H9 (cell line): ENCODE measurements at regions not wholly inside any gene's neighbourhood (a gene's known extent, or its start where the extent isn't known, plus 50 kb on each side); places are given as distances from the start of the nearest gene placed in this dataset.

ENCODE experiments used
- DNase-seq: peaks from one replicate; pipeline ENCODE4 v3.0.0-alpha.2; 2017
- H2AFZ ChIP-seq: one replicate; pipeline ENCODE4 v1.6.1; 2013; ENCODE audit warnings: mild to moderate bottlenecking, low read length, control low read depth, moderate library complexity
- H2AK5ac ChIP-seq: 2 replicates; pipeline ENCODE4 v1.6.1; 2013; ENCODE audit warnings: low read length, control low read depth, mixed read lengths; ENCODE audit not compliant: insufficient read length
- H2BK120ac ChIP-seq: one replicate; pipeline ENCODE4 v1.6.1; 2013; ENCODE audit warnings: low read depth, mild to moderate bottlenecking, low read length, control low read depth, inconsistent platforms; ENCODE audit not compliant: poor library complexity, severe bottlenecking
- H2BK12ac ChIP-seq: 2 replicates; pipeline ENCODE4 v1.6.1; 2013; ENCODE audit warnings: low read length, control low read depth, mixed read lengths, low read depth; ENCODE audit not compliant: insufficient read length
- H2BK15ac ChIP-seq: 2 replicates; pipeline ENCODE4 v1.6.1; 2013; ENCODE audit warnings: low read depth, low read length, control low read depth
- H2BK20ac ChIP-seq: one replicate; pipeline ENCODE4 v1.6.1; 2013; ENCODE audit warnings: low read depth, mild to moderate bottlenecking, low read length, control low read depth, inconsistent platforms; ENCODE audit not compliant: poor library complexity, severe bottlenecking
- H2BK5ac ChIP-seq: 2 replicates; pipeline ENCODE4 v1.6.1; 2013; ENCODE audit warnings: low read length, control low read depth, mixed read lengths; ENCODE audit not compliant: insufficient read length
- H3K14ac ChIP-seq: 2 replicates; pipeline ENCODE4 v1.6.1; 2013; ENCODE audit warnings: low read length, control low read depth; ENCODE audit not compliant: insufficient read depth
- H3K18ac ChIP-seq: 2 replicates; pipeline ENCODE4 v1.6.1; 2013; ENCODE audit warnings: low read depth, mild to moderate bottlenecking, mixed read lengths, low read length, control low read depth; ENCODE audit not compliant: insufficient read length
- H3K23ac ChIP-seq: 2 replicates; pipeline ENCODE4 v1.6.1; 2013; ENCODE audit warnings: low read length, control low read depth, mixed read lengths, low read depth; ENCODE audit not compliant: insufficient read length
- H3K23me2 ChIP-seq: 2 replicates; pipeline ENCODE4 v1.6.1; 2013; ENCODE audit warnings: low read depth, mild to moderate bottlenecking, mixed read lengths, low read length, control low read depth; ENCODE audit not compliant: insufficient read length, poor library complexity, severe bottlenecking
- H3K27ac ChIP-seq: 2 replicates; pipeline ENCODE4 v1.5.1; 2013; ENCODE audit warnings: low read length, control low read depth, mixed read lengths, low read depth; ENCODE audit not compliant: insufficient read length
- H3K27me3 ChIP-seq: 2 replicates; pipeline ENCODE4 v1.6.1; 2013; ENCODE audit warnings: low read length, control low read depth, inconsistent platforms; ENCODE audit not compliant: insufficient read depth
- H3K4ac ChIP-seq: 2 replicates; pipeline ENCODE4 v1.6.1; 2013; ENCODE audit warnings: low read depth, mild to moderate bottlenecking, control low read depth, inconsistent platforms, low read length, moderate library complexity
- H3K4me1 ChIP-seq: 2 replicates; pipeline ENCODE4 v1.6.1; 2013; ENCODE audit warnings: low read length, control low read depth, inconsistent platforms; ENCODE audit not compliant: insufficient read depth
- H3K4me2 ChIP-seq: 2 replicates; pipeline ENCODE4 v1.6.1; 2013; ENCODE audit warnings: low read length, control low read depth, mixed read lengths; ENCODE audit not compliant: insufficient read length, insufficient read depth
- H3K56ac ChIP-seq: 2 replicates; pipeline ENCODE4 v1.6.1; 2013; ENCODE audit warnings: low read depth, mild to moderate bottlenecking, mixed read lengths, low read length, control low read depth; ENCODE audit not compliant: insufficient read length
- H3K79me1 ChIP-seq: 2 replicates; pipeline ENCODE4 v1.6.1; 2013; ENCODE audit warnings: low read depth, mild to moderate bottlenecking, moderate library complexity, low read length, control low read depth, inconsistent platforms; ENCODE audit not compliant: insufficient read depth, poor library complexity, severe bottlenecking
- H3K79me2 ChIP-seq: 2 replicates; pipeline ENCODE4 v1.6.1; 2013; ENCODE audit warnings: low read length, control low read depth, inconsistent platforms; ENCODE audit not compliant: insufficient read depth
- H3K9ac ChIP-seq: 2 replicates; pipeline ENCODE4 v1.6.1; 2013; ENCODE audit warnings: low read length, control low read depth, mixed read lengths; ENCODE audit not compliant: insufficient read length; ENCODE audit errors: extremely low read depth
- H3K9me3 ChIP-seq: one replicate; pipeline ENCODE4 v1.6.1; 2013; ENCODE audit warnings: low read depth, low read length, inconsistent platforms; ENCODE audit not compliant: control insufficient read depth
- H3T11ph ChIP-seq: one replicate; pipeline ENCODE4 v1.6.1; 2013; ENCODE audit warnings: mild to moderate bottlenecking, low read length, control low read depth, inconsistent platforms
- H4K20me1 ChIP-seq: one replicate; pipeline ENCODE4 v1.6.1; 2013; ENCODE audit not compliant: control insufficient read depth, insufficient read length, insufficient read depth
- H4K5ac ChIP-seq: 2 replicates; pipeline ENCODE4 v1.6.1; 2013; ENCODE audit warnings: low read depth, mild to moderate bottlenecking, mixed read lengths, low read length, control low read depth; ENCODE audit not compliant: insufficient read length
- H4K8ac ChIP-seq: replicated peaks from 2 replicates; pipeline ENCODE4 v1.6.1; 2013; ENCODE audit warnings: low read length, control low read depth, mixed read lengths, low read depth; ENCODE audit not compliant: insufficient read length
- H4K91ac ChIP-seq: 2 replicates; pipeline ENCODE4 v1.6.1; 2013; ENCODE audit warnings: low read depth, mild to moderate bottlenecking, moderate library complexity, mixed read lengths, low read length, control low read depth; ENCODE audit not compliant: insufficient read length
- H3K27ac Mint-ChIP-seq, 3 experiments: 2 replicates in 2 of 3; 3 replicates in 1 of 3; pipeline ENCODE4 v1.8.0; 2020 to 2021; ENCODE audit warnings: mixed read lengths in 3 of 3, mild to moderate bottlenecking in 1 of 3, moderate library complexity in 1 of 3
- H3K27me3 Mint-ChIP-seq: 2 replicates; pipeline ENCODE4 v1.8.0; 2021; ENCODE audit warnings: low read depth, mild to moderate bottlenecking, moderate library complexity, mixed read lengths
- H3K36me3 Mint-ChIP-seq, 3 experiments: 2 replicates in 2 of 3; 3 replicates in 1 of 3; pipeline ENCODE4 v1.8.0; 2020 to 2021; ENCODE audit warnings: low read depth in 3 of 3, mixed read lengths in 3 of 3; ENCODE audit not compliant: insufficient read depth in 1 of 3
- H3K4me1 Mint-ChIP-seq, 2 experiments: 2 replicates each; pipeline ENCODE4 v1.8.0; 2020; ENCODE audit warnings: mixed read lengths in 2 of 2
- H3K4me3 Mint-ChIP-seq, 2 experiments: 2 replicates in 1 of 2; 3 replicates in 1 of 2; pipeline ENCODE4 v1.8.0; 2020 to 2021; ENCODE audit warnings: mild to moderate bottlenecking in 2 of 2, mixed read lengths in 2 of 2, moderate library complexity in 1 of 2
- H3K9me3 Mint-ChIP-seq, 2 experiments: 2 replicates in 1 of 2; 3 replicates in 1 of 2; pipeline ENCODE4 v1.8.0; 2020; ENCODE audit warnings: mild to moderate bottlenecking in 2 of 2, mixed read lengths in 2 of 2, moderate library complexity in 1 of 2
- TF ChIP-seq, protein P1 (sequence below): fragments of 200-600 bp; sonication (generic); conservative IDR thresholded peaks from 3 replicates; pipeline ENCODE4 v1.8.0; 2021; ENCODE audit warnings: antibody characterized with exemption, mild to moderate bottlenecking

DNA sequence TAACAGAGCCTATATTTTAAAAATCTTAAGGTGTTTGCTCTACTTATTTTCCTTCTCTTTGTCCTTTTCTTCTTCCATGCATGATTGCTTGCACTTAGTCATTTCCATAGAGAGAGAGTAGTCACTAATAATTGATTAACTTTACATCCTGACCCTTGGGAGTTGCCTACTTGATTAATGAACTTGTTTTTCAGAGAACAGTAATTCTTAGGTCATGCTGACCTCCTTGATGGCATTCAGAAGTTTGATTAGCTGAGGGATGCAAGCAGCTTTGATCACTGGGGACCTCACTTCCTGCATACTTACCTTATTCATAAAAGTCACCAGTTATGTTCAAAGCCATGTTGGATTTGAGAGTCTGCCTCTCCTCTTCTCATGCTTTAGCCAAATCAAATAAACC lies 715.6 kb upstream of the ID4 start:
- Mint-ChIP-seq H3K4me1 (peaks cover 3 to 5% of the 10 kb centered on the region in 2 experiments; a peak in 3 of 4 replicates), H3K36me3 (peaks cover 0 to 5% (median 2%) of the 10 kb centered on the region in 3 experiments; a peak in 2 of 7 replicates), H3K9me3 (peaks cover 5% of the 10 kb centered on the region in 2 experiments; a peak in 3 of 5 replicates), H3K27me3 (no peaks in the 10 kb centered on the region; the same call in 1 of the 2 replicates), H3K4me3 (no peak overlapping the region), H3K27ac (no peak overlapping the region)
- Histone ChIP-seq H2BK20ac (no peak overlapping the region), H3K4me1 (no peaks in the 10 kb centered on the region), H3K56ac (no peak overlapping the region), H2BK120ac (no peak overlapping the region), H3K14ac (no peak overlapping the region), H3K18ac (no peak overlapping the region), H3K23ac (no peak overlapping the region), H3T11ph (no peak overlapping the region), H4K20me1 (no peaks in the 10 kb centered on the region), H2BK12ac (no peak overlapping the region), H3K9me3 (no peaks in the 10 kb centered on the region), H2AK5ac (no peak overlapping the region), H3K9ac (no peak overlapping the region), H2BK15ac (no peak overlapping the region), H2AFZ (no peak overlapping the region), H3K23me2 (no peaks in the 10 kb centered on the region), H3K27ac (no peak overlapping the region), H2BK5ac (no peak overlapping the region), H4K91ac (no peak overlapping the region), H3K79me2 (no peaks in the 10 kb centered on the region), H3K79me1 (no peaks in the 10 kb centered on the region), H4K8ac (no peak overlapping the region), H3K4ac (no peak overlapping the region), H3K4me2 (no peak overlapping the region), H3K27me3 (no peaks in the 10 kb centered on the region), H4K5ac (no peak overlapping the region)
- TF ChIP-seq, protein P1, sequence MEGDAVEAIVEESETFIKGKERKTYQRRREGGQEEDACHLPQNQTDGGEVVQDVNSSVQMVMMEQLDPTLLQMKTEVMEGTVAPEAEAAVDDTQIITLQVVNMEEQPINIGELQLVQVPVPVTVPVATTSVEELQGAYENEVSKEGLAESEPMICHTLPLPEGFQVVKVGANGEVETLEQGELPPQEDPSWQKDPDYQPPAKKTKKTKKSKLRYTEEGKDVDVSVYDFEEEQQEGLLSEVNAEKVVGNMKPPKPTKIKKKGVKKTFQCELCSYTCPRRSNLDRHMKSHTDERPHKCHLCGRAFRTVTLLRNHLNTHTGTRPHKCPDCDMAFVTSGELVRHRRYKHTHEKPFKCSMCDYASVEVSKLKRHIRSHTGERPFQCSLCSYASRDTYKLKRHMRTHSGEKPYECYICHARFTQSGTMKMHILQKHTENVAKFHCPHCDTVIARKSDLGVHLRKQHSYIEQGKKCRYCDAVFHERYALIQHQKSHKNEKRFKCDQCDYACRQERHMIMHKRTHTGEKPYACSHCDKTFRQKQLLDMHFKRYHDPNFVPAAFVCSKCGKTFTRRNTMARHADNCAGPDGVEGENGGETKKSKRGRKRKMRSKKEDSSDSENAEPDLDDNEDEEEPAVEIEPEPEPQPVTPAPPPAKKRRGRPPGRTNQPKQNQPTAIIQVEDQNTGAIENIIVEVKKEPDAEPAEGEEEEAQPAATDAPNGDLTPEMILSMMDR: no peak
- no peak for DNase-seq
